ENCODE measurements at regions not wholly inside any gene's neighbourhood (a gene's known extent, or its start where the extent isn't known, plus 50 kb on each side); places are given as distances from the start of the nearest gene placed in this dataset.
A peak's percentile ranks its signal among the peaks of the same experiment; 100 is the strongest.
"Not testable (repeated sequence)": the region's sequence is repeated elsewhere in the genome, so short reads cannot be mapped to it uniquely, and the experiment has no call there.

DNA sequence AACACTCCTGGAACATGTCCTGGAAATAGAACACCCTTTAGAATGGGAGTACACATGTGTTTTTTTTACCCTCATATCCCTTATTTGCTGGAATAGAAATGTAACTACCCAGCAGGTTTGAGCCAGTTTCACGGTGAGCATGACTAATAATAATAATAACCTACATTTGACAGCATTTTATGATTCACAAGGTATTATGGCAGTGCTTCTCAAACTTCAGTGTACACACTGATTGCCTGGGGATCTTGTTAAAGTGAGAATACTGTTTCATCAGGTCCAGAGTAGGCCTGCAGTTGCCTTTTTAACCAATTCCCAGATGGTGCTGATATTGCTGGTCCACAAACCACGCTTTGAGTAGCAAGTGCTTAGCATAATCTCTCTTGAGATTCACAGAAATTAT lies 63.9 kb downstream of the NFKBIZ start:
- no peak for DNase-seq

DNA sequence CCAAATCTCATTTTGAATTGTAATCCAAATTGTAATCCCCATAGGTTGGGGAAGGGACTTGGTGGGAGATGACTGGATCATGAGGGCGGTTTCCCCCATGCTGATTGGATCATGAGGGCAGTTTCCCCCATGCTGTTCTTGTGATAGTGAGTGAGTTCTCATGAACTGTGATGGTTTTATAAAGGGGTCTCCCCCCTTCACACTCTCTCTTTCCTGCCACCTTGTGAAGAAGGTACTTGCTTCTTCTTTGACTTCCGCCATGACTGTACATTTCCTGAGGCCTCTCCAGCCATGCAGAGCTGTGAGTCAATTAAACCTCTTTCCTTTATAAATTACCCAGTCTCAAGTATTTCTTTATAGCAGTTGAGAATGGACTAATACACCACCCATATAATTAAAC lies 68.4 kb downstream of the NFKBIZ start:
- DNase-seq: not testable (repeated sequence)

DNA sequence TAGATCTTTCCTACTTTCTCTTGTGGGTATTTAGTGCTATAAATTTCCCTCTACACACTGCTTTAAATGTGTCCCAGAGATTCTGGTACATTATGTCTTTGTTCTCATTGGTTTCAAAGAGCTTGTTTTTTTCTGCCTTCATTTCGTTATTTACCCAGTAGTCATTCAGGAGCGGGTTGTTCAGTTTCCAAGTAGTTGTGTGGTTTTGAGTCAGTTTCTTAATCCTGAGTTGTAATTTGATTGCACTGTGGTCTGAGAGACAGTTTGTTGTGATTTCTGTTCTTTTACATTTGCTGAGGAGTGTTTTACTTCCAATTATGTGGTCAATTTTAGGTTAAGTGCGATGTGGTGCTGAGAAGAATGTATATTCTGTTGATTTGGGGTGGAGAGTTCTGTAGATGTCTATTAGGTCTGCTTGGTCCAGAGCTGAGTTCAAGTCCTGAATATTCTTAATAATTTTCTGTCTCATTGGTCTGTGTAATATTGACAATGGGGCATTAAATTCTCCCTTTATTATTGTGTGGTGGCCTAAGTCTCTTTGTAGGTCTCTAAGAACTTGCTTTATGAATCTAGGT lies 72.9 kb downstream of the NFKBIZ start:
- DNase-seq: peak in 1 of 5 donors; percentile 80

DNA sequence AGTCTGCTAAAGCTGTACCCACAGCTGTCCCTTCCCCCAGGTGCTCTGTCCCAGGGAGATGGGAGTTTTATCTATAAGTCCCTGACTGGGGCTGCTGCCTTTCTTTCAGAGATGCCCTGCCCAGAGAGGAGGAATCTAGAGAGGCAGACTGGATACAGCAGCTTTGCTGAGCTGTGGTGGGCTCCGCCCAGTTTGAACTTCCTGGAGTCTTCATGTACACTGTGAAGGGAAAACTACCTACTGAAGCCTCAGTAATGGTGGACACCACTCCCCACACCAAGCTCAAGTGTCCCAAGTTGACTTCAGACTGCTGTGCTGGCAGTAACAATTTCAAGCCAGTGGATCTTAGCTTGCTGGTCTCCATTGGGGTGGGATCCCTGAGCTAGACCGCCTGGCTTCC lies 75.3 kb downstream of the NFKBIZ start:
- DNase-seq: peak in 1 of 5 donors; percentile 45

DNA sequence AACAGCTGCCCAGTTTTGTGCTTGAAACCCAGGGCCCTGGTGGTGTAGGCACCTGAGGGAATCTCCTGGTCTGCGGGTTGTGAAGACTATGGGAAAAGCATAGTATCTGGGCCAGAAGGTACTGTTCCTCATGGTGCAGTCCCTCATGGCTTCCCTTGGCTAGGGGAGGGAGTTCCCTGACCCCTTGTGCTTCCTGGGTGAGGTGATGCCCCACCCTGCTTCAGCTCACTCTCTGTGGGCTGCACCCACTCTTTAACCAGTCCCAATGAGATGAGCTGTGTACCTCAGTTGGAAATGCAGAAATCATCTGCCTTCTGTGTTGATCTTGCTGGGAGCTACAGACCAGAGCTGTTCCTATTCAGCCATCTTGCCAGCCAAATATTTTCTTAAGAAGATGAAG lies 75.8 kb downstream of the NFKBIZ start:
- not testable (repeated sequence) for DNase-seq

DNA sequence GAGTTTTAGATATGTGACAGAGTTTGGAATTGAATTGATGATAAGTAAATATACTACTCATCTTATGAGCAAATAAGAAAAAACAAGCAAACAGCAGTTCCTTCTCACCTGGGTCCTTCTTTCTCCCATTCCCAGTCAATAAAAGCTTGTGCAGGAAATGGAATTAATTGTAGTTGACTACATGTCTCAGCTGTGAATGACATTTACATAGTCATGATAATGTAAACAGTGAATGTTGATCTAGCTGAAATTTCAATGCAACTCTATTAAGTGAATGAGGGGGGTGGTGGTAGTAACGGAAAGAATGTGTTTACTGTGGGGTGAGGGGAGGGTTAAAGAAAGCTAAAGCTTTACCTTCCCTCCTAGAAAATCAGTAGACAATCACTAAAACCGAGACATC lies 76.2 kb downstream of the NFKBIZ start:
- DNase-seq: no peak

DNA sequence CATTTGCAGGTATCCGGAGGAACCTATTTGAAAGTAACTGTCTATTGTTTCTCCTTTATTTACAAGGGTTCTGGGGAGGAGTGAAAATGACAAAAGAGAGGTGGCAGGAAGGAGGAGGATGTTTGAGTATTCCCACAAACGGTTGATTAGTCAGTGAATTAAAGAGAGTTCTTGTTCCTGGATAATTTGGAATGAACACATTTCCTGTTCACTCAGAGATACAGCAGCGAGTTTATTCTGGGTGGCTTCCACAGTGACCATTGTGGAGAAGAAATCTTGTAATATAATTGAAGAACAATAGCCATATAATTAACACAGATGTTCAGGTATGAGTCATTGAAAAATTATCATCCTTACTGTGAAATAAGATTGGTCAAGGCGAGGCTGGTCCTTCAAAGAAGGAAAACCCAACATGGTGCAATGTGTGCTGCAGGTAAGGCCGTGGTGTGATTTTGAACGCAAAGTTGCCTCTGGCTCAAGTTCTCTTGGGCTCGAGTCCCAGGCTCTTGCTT lies 77.3 kb downstream of the NFKBIZ start:
- no peak for DNase-seq

DNA sequence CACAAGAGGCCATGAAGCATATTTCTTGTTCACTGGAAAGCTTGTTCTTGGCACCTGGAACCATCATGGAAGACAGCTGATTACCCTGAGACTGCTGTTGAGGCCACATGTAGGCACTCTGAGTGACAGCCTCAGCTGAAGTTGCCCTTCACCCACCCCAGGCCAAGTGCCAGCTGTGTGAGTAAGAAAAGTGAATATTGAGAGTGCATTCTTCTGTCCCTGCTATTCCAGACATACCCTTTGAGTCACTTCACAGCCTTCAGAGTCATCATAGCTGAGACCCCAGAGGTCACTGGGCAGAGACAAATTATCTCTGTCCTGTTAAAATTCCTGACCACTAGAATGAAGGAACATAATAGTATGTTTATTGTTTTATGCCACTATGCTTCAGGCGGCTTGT lies 79.6 kb downstream of the NFKBIZ start:
- no peak for DNase-seq

DNA sequence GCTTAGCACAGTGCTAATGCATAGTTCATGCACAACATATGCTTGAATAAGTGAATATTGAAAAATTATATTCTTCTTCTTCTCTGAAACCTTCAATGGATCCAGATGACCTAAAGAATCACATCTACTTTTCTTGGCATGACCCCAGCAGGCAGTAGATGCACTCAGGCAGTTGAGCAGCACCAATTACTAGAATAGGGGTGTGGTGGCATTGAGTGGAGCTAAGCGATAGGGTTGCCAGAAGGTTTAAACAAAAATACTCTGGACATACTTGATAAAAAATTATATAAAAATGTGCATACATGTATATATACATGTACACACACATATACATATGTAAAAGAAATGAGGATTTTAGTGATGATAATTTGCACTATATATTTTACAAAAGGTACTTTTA lies 81.8 kb downstream of the NFKBIZ start:
- no peak for DNase-seq

DNA sequence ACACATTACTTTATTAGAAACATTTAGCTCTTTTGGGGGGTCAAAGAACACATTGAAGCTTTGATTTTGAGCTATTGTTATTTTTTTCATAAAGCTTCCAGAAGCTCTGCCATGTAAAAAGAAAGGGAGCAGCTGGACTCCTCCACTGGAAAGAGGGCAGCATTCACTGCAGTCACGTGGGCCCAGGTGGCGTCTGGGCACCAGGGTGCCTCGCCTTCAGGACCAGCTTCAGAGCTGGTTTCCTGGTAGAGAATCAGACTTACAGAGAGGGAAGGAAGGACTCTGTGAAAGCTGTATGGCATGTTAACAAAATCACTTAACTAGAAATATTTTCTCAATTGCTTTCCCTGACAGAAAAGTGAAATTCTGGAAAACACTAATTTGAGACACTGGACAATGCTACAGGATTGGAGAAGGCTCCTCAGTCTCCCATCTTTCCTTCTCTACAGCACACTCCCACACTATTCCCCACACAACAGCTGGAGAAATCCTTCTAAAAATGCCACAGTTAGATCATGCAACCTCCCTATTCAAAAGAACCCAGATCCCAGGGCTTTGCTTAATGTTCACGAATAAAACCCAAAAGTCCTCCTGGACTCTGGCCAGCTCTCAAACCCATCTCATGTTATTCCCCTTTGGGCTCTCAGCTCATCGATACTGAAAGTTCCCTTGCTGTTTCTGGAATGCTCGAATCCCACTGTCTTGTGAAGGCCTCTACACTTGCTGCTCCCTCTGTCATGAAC lies 83.2 kb downstream of the NFKBIZ start:
- DNase-seq: no peak

DNA sequence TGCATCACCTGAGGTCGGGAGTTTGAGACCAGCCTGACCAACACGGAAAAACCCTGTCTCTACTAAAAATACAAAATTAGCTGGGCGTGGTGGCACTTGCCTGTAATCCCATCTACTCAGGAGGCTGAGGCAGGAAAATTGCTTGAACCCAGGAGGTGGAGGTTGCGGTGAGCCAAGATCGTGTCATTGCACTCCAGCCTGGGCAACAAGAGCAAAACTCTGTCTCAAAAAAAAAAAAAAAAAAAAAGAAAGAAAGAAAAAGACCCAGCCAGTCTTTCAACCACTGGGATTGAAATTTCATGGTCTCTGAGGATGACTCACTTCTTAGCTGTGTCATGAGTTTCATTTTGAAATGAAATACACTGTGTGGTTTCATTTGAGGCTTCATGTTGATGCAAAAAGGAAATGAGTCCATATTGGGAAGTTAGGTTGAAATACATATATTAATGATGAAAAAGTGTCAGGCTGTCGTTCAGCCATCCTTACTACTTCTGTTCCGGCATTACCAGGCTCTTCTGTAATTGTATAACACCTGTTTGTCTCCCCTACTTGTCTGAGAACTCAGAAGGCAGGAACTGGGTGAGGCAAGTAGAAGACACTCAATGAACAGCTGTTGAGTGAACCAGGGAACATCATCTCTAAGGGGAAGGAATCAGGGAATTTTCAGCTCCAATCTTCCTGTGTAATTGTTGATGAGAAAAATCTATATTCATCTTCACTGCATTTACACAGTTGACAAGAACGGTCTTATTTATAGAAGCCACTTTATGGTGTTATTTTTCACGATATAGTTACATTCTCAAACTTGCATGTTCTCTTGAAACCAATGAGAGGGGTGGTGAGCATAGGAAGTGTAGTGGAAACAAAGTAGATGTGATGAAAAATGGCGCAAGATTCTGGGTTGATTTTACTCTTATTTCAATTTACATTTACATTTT lies 87.4 kb downstream of the NFKBIZ start:
- DNase-seq: peak in 1 of 5 donors; percentile 93

DNA sequence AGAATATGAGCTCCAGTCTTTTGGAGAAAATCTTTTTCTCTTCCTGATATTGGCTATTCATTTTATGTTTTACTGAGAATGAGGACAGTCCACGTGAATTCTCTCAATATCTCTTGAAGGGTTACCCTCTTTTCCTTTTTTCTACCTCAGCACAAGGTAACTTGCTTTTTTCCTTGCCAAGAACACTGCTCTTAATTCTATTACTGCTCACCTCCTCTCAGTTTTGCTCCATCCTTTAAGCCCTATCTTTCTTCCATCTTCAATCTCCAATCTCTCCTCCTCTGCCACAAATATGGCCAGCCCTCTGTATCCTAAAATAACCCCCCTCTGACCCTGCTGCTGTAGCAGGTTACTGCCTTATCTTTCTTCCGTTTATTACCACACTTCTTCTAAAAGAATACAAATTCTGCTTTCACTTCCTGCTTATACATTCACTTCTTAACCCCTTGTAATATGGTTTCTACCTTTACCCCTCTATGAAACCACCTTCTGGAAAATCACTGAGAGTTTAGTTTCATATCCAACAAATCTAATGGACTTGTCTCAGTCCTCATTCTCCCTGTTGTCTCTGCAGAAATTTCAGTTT lies 89.0 kb downstream of the NFKBIZ start:
- DNase-seq: peak in 1 of 5 donors; percentile 54

DNA sequence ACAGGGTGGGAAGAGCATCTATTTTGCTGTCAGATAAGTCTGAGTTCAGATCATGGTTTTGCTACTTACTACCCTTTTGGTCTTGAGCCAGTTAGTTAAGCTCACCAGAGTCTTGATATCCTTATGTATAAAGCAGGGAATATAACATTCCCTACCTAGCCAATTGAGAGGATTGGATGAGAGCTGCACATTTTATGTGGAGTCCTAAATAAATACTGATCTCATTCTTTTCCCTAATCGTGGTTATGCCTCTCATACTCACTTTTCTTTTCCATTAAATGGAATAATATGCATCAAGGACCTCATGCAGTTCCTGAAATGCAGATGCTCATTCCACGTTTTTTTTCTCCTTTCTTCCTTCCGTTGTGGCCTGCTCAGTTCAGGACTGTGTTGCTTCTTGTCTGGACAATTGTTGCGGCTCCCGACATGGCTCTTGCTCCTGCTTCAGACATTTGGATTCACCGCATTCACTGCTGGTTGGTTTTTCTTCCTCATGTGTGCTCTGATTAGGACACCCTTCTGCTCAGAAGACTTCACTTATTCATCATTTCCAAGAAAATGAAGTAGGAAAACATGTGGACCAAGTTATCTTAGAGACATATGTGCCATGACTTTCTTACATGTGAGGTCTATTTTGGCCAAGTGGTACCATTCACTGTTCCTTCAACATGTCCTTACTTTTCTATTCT lies 90.2 kb downstream of the NFKBIZ start:
- no peak for DNase-seq

DNA sequence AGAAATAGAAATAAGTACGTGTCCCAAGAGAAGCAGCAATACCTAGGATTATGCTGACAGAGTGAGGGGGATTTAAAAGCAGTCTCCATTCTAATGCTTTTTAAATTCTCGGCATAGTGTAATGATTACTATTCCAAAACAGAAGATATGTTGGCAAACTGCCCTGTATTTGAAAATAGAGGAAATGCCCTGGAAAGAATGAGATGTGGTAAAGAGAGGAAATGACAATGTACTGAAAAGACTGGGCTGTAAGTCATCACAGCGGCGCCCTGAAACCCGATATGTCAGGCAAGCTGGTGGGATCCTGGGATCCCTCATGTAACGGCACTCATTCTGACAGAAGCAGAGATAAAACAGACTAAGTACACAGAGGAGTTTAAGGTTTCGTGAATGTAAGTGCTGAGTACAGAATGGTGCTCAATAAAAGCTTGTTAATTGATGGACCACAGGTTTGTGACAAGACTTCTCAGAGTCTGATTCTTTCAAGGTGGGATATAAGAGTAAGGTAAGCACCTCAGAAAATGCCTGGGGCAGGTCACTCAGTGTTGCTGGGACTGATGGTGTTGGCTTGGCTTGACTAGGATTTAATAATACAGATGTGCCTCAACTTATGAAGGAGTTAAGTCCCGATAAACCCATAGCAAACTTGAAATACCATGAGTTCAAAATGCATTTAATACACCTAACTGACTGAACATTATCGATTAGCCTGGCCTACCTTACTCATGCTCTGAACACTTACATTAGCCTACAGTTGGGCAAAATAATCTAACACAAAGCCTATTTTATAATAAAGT lies 91.4 kb downstream of the NFKBIZ start:
- peak in 1 of 5 donors; percentile 26 for DNase-seq

DNA sequence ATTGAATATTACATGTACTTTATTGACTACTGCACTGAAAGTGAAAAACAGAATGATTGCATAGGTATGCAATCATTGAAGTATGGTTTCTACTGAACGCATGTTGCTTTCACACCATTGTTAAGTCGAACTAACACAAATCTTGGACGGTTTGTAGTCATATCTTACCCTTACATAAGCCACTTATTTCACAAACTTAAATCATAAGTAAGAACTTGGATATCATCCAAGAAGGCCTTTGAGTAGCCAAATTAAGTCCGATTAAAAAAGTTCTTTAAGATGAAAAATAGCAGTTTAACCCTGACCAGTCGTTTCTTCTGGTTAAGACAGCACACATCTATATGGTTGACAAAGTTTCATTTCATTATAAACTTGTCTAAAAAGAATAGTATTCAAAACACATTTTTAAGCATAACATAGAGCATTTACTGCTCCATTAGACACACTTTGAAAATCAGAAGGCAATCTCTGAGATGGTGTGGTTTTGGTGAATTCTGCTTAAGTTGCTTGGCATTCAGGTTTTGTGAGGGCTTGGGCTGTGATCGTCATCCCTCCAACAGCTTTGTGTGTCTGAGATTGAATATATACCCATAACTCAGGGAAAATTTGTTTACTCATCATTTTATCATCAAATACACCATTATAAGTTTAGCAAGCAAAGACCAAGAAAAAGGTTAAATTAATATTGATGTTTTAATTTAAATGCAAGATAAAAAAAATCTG lies 92.2 kb downstream of the NFKBIZ start:
- no peak for DNase-seq

DNA sequence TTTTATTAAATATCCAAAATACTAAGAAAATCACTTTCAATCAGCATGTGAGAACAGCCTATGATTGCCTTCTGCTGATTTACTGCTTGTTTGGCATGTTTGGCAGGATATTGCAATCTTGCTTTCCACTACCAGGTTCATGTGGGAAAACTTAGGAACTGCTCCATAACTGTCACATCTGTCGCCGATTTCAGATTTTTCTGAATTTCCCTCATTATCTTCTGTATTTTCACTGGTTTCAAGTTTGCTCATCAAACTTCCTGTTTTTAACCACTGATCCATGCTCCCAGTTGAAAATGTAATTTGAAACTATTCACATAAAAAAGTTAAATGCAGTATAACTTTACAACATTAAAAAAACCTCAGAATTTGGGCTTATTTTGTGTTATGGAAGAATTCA lies 93.0 kb downstream of the NFKBIZ start:
- DNase-seq: no peak

DNA sequence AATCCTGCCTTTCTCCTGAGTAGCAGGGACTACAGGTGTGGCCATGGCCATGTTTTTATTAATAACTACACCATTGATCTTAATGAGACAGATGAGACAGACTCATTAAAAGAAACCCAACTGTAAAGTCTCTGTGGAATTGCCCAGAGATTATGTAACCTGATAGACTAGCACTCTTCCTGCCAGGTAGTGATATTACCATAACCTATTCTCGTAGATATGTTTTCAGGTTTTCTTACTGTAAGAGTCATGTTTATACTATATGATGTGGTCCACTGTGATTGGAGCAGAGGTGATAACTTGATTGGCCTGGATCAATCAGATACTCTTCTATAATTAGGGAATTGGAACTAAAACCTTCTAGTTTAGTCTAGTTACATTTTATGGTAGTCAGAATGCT lies 93.7 kb downstream of the NFKBIZ start:
- no peak for DNase-seq

DNA sequence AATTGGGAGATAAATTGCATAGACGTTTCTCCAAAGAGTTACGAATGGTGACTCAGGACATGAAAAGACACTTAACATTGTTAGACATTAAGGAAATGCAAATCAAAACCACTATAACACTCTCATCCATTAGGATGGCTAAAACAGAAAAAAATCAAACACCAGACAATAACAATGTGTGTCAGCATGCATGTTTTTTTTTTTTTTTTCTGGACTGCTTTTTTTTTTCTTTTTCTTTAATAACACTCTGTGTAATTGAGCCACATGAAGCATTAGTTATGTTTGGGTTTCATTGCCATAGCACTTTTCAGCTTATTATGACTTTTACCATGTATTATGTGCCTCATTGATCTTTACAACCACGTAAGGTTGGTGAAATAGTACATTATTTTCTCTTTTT lies 95.0 kb downstream of the NFKBIZ start:
- no peak for DNase-seq

DNA sequence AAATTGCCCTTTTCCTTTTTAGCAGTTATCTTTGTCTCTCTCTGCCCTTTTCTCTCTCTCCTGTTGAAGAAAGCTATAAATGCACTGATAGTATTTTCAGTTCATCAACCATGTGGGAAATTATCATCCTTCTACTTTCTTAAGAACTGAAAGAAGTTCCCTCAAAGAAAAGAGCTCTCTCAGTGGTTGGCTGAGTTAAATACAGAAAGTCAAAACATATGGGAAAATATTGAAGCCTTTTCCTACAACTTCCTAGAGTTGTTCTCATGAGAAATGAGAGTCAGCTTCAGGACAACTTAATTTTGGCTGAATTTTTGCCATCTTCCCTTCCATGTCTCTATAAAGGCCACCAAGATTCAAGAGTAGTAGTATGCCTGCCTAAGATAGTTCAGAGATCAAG lies 96.7 kb downstream of the NFKBIZ start:
- no peak for DNase-seq

DNA sequence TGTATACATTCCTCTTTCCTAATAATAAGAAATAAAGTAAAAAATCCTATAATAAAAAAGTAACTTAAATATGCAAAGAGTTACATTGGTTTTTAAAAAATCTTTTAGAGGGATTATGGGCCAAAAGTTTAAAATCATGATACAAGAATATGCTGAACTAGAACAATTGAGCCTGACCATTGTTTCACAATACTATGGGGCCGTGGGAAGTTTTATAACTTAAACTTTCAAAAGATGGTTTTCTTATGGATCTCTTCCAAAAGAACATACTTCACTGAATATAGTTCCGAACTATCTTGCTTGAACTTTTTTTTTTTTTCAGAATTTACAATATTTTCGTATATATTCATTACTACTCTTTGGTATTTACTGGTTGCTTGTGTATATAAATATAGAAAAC lies 97.6 kb downstream of the NFKBIZ start:
- no peak for DNase-seq

DNA sequence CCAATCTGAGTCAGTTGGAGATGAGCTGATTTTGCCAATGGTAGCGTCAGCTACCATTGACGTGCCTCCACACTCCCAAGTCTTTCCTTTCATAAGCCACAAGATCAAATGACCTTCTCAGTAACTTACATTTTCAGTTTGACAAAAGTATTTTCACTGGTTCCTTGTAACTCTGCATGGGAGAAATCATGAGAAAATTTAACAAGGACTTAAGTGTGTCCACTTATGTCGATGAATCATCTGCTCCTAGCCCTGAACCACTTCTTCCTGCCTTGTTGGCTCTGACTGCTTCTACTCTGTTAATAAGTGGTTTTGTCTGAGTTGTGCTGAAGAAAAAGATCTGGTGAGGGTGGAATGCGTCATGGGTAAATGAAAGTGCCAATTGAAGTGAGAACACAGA lies 101.2 kb downstream of the NFKBIZ start:
- peak in 1 of 5 donors; percentile 67 for DNase-seq

All from T-helper 1 cell (primary cell).